PFSK-1 (cell line): ENCODE measurements at regions not wholly inside any gene's neighbourhood (a gene's known extent, or its start where the extent isn't known, plus 50 kb on each side); places are given as distances from the start of the nearest gene placed in this dataset.

Experiments used
- POLR2AphosphoS5 ChIP-seq: IDR thresholded peaks from 2 replicates; pipeline ENCODE4 v1.6.1; 2012; ENCODE audit warnings: low read depth, mild to moderate bottlenecking, control low read depth, low read length, moderate library complexity
- REST ChIP-seq, 2 experiments: IDR thresholded peaks; 2 replicates each; pipeline versions ENCODE4 v1.6.1 to v1.8.0; 2011 to 2012; ENCODE audit warnings: low read depth in 2 of 2, low read length in 2 of 2, control low read depth in 1 of 2, inconsistent platforms in 1 of 2, mild to moderate bottlenecking in 1 of 2, moderate library complexity in 1 of 2; ENCODE audit not compliant: insufficient read depth in 1 of 2
- SIN3A ChIP-seq: IDR thresholded peaks from 2 replicates; pipeline ENCODE4 v1.6.1; 2012; ENCODE audit warnings: mild to moderate bottlenecking, low read length, moderate library complexity, borderline replicate concordance; ENCODE audit not compliant: insufficient read depth
- TAF1 ChIP-seq: IDR thresholded peaks from 2 replicates; pipeline ENCODE4 v1.6.1; 2012; ENCODE audit warnings: low read length, control low read depth, borderline replicate concordance; ENCODE audit not compliant: insufficient read depth

- TF ChIP-seq TAF1 (no peak), REST (IDR thresholded peaks at IDR 0.05; ENCODE audit: insufficient read depth in 1 of 2, low read depth in 2 of 2, low read length in 2 of 2) (no peak), SIN3A (no peak), POLR2AphosphoS5 (no peak)
These were observed 426.4 kb upstream of the RPS6KA3 start for GRCh38 chrX:20693078-20693477.
